ENCODE measurements at regions not wholly inside any gene's neighbourhood (a gene's known extent, or its start where the extent isn't known, plus 50 kb on each side); places are given as distances from the start of the nearest gene placed in this dataset.

GRCh38 chr3:59258550-59259260, 208.9 kb upstream of the CFAP20DC start:
- Histone ChIP-seq H3K27ac (no peak overlapping the region), H3K4me2 (no peak overlapping the region), H3K4me3 (no peak overlapping the region), H3K9me3 (no peaks in the 10 kb centered on the region), H3K4me1 (no peaks in the 10 kb centered on the region)
- ChIA-PET CTCF (no interaction called here), POLR2A (no interaction called here)
- ATAC-seq (no peak), DNase-seq (ENCODE audit: low read depth in 1 of 2, low spot score in 1 of 2) (no peak), FAIRE-seq (no peak)
- 42% methylated on average over 8 of the region's 8 CpGs for WGBS (ENCODE audit: missing lambda C conversion rate)
- TF ChIP-seq ESRRA (IDR thresholded peaks at IDR 0.05; ENCODE audit: borderline replicate concordance, low read length) (no peak), ZC3H11A (IDR thresholded peaks at IDR 0.05) (no peak), NR3C1 (IDR thresholded peaks at IDR 0.05) (no peak), EHF (CRISPR knock-in tag; IDR thresholded peaks at IDR 0.05) (no peak), FOSL2 (IDR thresholded peaks at IDR 0.05) (no peak), FOSL2 (CRISPR knock-in tag; IDR thresholded peaks at IDR 0.05) (no peak), MAZ (IDR thresholded peaks at IDR 0.05; ENCODE audit: borderline replicate concordance, low read depth, low read length) (no peak), HOXB13 (CRISPR knock-in tag; IDR thresholded peaks at IDR 0.05; ENCODE audit: low read depth) (no peak), BHLHE40 (IDR thresholded peaks at IDR 0.05; ENCODE audit: low read depth, low read length) (no peak)

- Histone ChIP-seq H3K4me2 (no peak overlapping the region), H3K4me1 (no peaks in the 10 kb centered on the region), H3K27ac (no peak overlapping the region), H3K9me3 (no peaks in the 10 kb centered on the region), H3K4me3 (no peak overlapping the region)
- WGBS (ENCODE audit: missing lambda C conversion rate): 33% methylated on average over 3 of the region's 3 CpGs
- ATAC-seq (no peak), FAIRE-seq (no peak), DNase-seq (ENCODE audit: low read depth in 1 of 2, low spot score in 1 of 2) (no peak)
- ChIA-PET CTCF (no interaction called here), POLR2A (no interaction called here)
- TF ChIP-seq EHMT2 (IDR thresholded peaks at IDR 0.05; ENCODE audit: low read depth) (no peak), EHF (CRISPR knock-in tag; IDR thresholded peaks at IDR 0.05) (no peak), REST (IDR thresholded peaks at IDR 0.05) (no peak), FOSB (CRISPR knock-in tag; IDR thresholded peaks at IDR 0.05) (no peak)
These were observed 207.7 kb upstream of the CFAP20DC start for GRCh38 chr3:59257506-59257905.

- ChIA-PET CTCF (no interaction called here), POLR2A (no interaction called here)
- no peak for DNase-seq (ENCODE audit: low read depth in 1 of 2, low spot score in 1 of 2)
- no peaks in the 10 kb centered on the region for H3K4me1 ChIP-seq
- H3K9me3 ChIP-seq: no peaks in the 10 kb centered on the region
- no peak for ATAC-seq
- TF ChIP-seq PBX3 (IDR thresholded peaks at IDR 0.05) (no peak), EHF (CRISPR knock-in tag; IDR thresholded peaks at IDR 0.05) (no peak), PHF8 (IDR thresholded peaks at IDR 0.05; ENCODE audit: borderline replicate concordance, low read depth) (no peak), HEYL (CRISPR knock-in tag; IDR thresholded peaks at IDR 0.05) (no peak), E2F6 (IDR thresholded peaks at IDR 0.05; ENCODE audit: borderline replicate concordance, low read depth) (no peak), FOXS1 (CRISPR knock-in tag; IDR thresholded peaks at IDR 0.05) (no peak), JUNB (IDR thresholded peaks at IDR 0.05) (no peak), CBX8 (IDR thresholded peaks at IDR 0.05) (no peak), RNF2 (IDR thresholded peaks at IDR 0.05; ENCODE audit: borderline replicate concordance, low read depth) (no peak), HOXB5 (CRISPR knock-in tag; IDR thresholded peaks at IDR 0.05) (no peak), NR3C1 (IDR thresholded peaks at IDR 0.05) (no peak), TP53 (CRISPR knock-in tag; IDR thresholded peaks at IDR 0.05) (no peak), MAX (IDR thresholded peaks at IDR 0.05) (no peak)
- H3K27ac ChIP-seq: no peak overlapping the region
- no peak for FAIRE-seq
- H3K4me3 ChIP-seq: no peak overlapping the region
- H3K4me2 ChIP-seq: no peak overlapping the region
- WGBS (ENCODE audit: missing lambda C conversion rate): 13% methylated on average over 1 of the region's 1 CpG
These were observed 206.4 kb upstream of the CFAP20DC start for GRCh38 chr3:59256230-59256629.
